Lung (tissue), 11 donors: ENCODE measurements at regions not wholly inside any gene's neighbourhood (a gene's known extent, or its start where the extent isn't known, plus 50 kb on each side); places are given as distances from the start of the nearest gene placed in this dataset.
A peak's percentile ranks its signal among the peaks of the same experiment; 100 is the strongest.

Experiments used
- ATAC-seq: fragments of 200-7000 bp; cut with Tn5 transposase; one replicate; pipeline ENCODE4 v1.9.1; 2020; ENCODE audit warnings: moderate number of reproducible peaks; ENCODE audit not compliant: insufficient read depth, low FRiP score
- DNase-seq, 3 donors: peaks; one replicate each; pipeline ENCODE4 v3.0.0-alpha.2; 2013 to 2017
- H3K27ac ChIP-seq, 2 donors: one replicate each; pipeline ENCODE4 v1.5.1; 2013; ENCODE audit warnings: mild to moderate bottlenecking in 2 of 2, moderate library complexity in 2 of 2, control low read depth in 1 of 2, inconsistent platforms in 1 of 2, low read depth in 1 of 2, low read length in 1 of 2
- H3K27me3 ChIP-seq, 3 donors: one replicate each; pipeline ENCODE4 v1.5.1; 2013; ENCODE audit warnings: low read length in 2 of 3; ENCODE audit not compliant: control insufficient read depth in 3 of 3, insufficient read depth in 3 of 3
- H3K36me3 ChIP-seq, 4 donors: one replicate each; pipeline ENCODE4 v1.5.1; 2013; ENCODE audit warnings: low read length in 4 of 4, mild to moderate bottlenecking in 1 of 4, moderate library complexity in 1 of 4; ENCODE audit not compliant: control insufficient read depth in 4 of 4, insufficient read depth in 4 of 4
- H3K4me1 ChIP-seq, 5 donors: one replicate each; pipeline ENCODE4 v1.5.1; 2013; ENCODE audit warnings: low read length in 5 of 5, mild to moderate bottlenecking in 2 of 5, moderate library complexity in 1 of 5; ENCODE audit not compliant: control insufficient read depth in 5 of 5, insufficient read depth in 5 of 5
- H3K4me3 ChIP-seq: one replicate; pipeline ENCODE4 v1.5.1; 2013; ENCODE audit warnings: mild to moderate bottlenecking, control low read depth, moderate library complexity
- H3K9ac ChIP-seq, 2 donors: one replicate each; pipeline ENCODE4 v1.5.1; 2013; ENCODE audit warnings: low read length in 2 of 2, control low read depth in 1 of 2; ENCODE audit not compliant: insufficient read depth in 1 of 2
- H3K9me3 ChIP-seq, 4 donors: one replicate each; pipeline ENCODE4 v1.5.1; 2013; ENCODE audit warnings: low read length in 3 of 4, mild to moderate bottlenecking in 1 of 4, moderate library complexity in 1 of 4; ENCODE audit not compliant: control insufficient read depth in 4 of 4, insufficient read depth in 3 of 4
- WGBS, 2 donors: extraction: QIAGEN DNeasy Blood & Tissue Kit; methylation state at CpG; one replicate each; pipeline ENCODE4 v1.1.7; 2013; 5-methylcytosine and 5-hydroxymethylcytosine counted together
- TF ChIP-seq, protein P1 (sequence below): IDR thresholded peaks from 2 replicates; pipeline ENCODE4 v1.5.1; 2012; ENCODE audit warnings: mild to moderate bottlenecking; ENCODE audit errors: control extremely low read depth, extremely low read depth
- donor health status: control.
- donor health status: control.
- donor health status: Bipolar disorder and iron deficiency.
- donor health status: healthy.
- donor health status: DM: yes; HTN: yes; CAD: no.

GRCh38 chr4:155011163-155011780 is 197.2 kb upstream of the NPY2R start:
- ATAC-seq (no peak), DNase-seq (peak in 1 of 3 donors; percentile 3)
- Histone ChIP-seq H3K9me3 (peaks cover 0 to 2% (median 0%) of the 10 kb centered on the region in 4 donors), H3K36me3 (no peaks in the 10 kb centered on the region), H3K27me3 (no peaks in the 10 kb centered on the region), H3K9ac (no peak overlapping the region), H3K27ac (no peak overlapping the region), H3K4me3 (no peak overlapping the region), H3K4me1 (no peaks in the 10 kb centered on the region)
- TF ChIP-seq, protein P1, sequence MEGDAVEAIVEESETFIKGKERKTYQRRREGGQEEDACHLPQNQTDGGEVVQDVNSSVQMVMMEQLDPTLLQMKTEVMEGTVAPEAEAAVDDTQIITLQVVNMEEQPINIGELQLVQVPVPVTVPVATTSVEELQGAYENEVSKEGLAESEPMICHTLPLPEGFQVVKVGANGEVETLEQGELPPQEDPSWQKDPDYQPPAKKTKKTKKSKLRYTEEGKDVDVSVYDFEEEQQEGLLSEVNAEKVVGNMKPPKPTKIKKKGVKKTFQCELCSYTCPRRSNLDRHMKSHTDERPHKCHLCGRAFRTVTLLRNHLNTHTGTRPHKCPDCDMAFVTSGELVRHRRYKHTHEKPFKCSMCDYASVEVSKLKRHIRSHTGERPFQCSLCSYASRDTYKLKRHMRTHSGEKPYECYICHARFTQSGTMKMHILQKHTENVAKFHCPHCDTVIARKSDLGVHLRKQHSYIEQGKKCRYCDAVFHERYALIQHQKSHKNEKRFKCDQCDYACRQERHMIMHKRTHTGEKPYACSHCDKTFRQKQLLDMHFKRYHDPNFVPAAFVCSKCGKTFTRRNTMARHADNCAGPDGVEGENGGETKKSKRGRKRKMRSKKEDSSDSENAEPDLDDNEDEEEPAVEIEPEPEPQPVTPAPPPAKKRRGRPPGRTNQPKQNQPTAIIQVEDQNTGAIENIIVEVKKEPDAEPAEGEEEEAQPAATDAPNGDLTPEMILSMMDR: no peak
- 75 to 77% methylated on average over 4 of the region's 4 CpGs for WGBS, 2 donors

- WGBS, 2 donors: 87 to 89% methylated on average over 1 of the region's 1 CpG
- ATAC-seq (no peak), DNase-seq (no peak)
- Histone ChIP-seq H3K36me3 (no peaks in the 10 kb centered on the region), H3K27ac (no peak overlapping the region), H3K9me3 (peaks cover 0 to 2% (median 0%) of the 10 kb centered on the region in 4 donors), H3K4me3 (no peak overlapping the region), H3K4me1 (no peaks in the 10 kb centered on the region), H3K9ac (no peak overlapping the region), H3K27me3 (no peaks in the 10 kb centered on the region)
- TF ChIP-seq, protein P1: no peak
Measured at GRCh38 chr4:155012469-155012868, 196.0 kb upstream of the NPY2R start.

DNA sequence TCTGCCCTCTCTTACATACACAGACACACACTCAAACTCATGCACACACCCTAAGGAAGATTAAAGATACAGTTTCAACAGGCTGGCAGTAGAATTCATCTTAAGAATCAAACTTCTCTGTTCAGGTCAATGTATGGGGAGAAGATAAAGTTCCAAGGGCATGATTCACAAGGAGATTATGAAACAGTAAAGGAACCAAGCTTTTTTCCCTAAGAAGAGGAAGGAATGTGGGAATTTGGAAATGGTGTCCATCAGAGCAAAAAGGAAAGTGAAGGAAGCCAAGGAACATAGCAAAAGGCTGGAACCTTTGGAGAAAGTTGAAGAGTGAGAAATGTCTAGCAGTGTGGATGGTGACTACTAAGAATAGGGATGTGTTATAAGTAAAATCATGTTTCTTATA is 191.0 kb upstream of the NPY2R start:
- no peak overlapping the region for H3K27ac ChIP-seq
- H3K4me3 ChIP-seq: no peak overlapping the region
- DNase-seq (no peak), ATAC-seq (no peak)
- no peaks in the 10 kb centered on the region for H3K36me3 ChIP-seq
- H3K9me3 ChIP-seq: peaks cover 0 to 2% (median 0%) of the 10 kb centered on the region in 4 donors
- H3K4me1 ChIP-seq: no peaks in the 10 kb centered on the region
- H3K27me3 ChIP-seq: no peaks in the 10 kb centered on the region
- TF ChIP-seq, protein P1: no peak
- H3K9ac ChIP-seq: no peak overlapping the region
